GM19324 (cell line): ENCODE measurements at regions not wholly inside any gene's neighbourhood (a gene's known extent, or its start where the extent isn't known, plus 50 kb on each side); places are given as distances from the start of the nearest gene placed in this dataset.
"Not testable (repeated sequence)": the region's sequence is repeated elsewhere in the genome, so short reads cannot be mapped to it uniquely, and the experiment has no call there.

Experiments
- ATAC-seq: cut with Tn5 transposase; IDR thresholded peaks from one replicate; pipeline ENCODE4 v1.9.1; 2021; ENCODE audit warnings: mild to moderate bottlenecking, moderate library complexity; ENCODE audit not compliant: unreplicated experiment, low FRiP score

DNA sequence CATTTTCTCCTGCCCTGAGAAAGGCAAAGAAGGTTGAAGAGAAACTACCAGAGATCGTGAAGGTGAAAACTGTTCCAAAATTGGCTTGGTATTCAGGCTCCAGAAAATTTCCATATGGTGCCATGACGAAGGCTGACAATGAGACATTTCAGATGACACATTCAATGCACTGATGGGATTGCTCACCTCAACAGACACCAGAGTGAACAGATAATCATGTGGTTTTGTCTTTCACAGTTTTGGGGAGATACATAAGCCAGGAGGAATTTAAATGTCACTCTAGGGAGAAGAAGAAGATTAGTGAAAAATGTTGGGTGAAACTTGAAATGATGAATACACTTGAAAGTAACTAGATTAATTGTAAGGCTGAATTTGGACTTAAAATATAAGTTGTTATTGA is 339.7 kb upstream of the EPHA3 start:
- ATAC-seq: no peak

DNA sequence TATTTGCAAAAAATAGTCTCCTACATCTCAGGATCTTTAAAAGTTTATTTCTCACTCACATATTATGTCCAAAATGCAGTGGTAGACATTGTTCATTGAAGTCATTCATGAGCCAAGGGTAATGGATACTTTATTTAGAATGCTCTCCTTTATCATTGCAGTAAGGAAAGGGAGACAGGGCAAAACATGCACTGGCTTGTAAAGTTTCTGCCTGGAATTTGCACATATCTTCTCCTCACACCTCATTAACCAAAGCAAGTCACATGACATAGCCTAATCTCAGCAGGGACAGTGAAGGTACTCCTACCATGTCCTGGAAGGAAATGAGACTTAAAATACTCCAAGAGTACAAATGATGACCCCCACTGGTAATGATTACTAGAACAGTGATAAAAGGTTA is 333.7 kb upstream of the EPHA3 start:
- no peak for ATAC-seq

GRCh38 chr3:88775026-88775690 is 332.3 kb upstream of the EPHA3 start:
- no peak for ATAC-seq

DNA sequence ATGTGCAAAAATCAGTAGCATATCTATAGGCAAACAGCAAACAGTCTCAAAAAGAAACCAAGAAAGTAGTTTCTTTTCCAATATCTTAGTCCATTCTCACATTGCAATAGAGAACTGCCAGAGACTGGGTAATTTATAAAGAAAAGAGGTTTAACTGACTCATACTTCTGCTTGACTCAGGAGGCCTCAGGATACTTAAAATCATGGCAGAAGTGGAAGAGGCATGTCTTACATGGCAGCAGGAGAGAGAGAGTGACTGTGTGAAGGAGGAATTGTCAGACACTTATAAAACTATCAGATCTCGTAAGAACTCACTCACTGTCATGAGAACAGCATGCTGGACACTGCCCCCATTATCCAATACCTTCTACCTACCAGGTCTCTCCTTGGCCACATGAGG is 327.9 kb upstream of the EPHA3 start:
- no peak for ATAC-seq

DNA sequence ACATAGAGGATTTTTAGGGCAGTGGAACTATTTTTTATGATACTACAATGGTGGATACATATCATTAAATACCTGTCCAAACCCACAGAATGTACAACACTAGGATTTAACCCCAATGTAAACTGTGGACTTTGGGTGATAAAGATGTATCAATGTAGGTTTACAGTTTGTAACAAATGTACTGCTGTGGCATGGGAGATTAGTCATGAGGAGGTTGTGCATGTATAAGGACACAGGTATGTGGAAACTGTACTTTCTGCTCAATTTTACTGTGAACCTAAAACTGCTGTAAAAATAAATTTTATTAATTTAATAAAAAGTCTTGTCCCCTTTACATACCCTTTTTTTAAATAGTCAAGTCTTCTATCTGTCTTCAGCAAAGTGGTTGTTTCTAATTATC is 322.5 kb upstream of the EPHA3 start:
- no peak for ATAC-seq

- ATAC-seq: no peak
Measured at GRCh38 chr3:88785841-88786240, 321.6 kb upstream of the EPHA3 start.

DNA sequence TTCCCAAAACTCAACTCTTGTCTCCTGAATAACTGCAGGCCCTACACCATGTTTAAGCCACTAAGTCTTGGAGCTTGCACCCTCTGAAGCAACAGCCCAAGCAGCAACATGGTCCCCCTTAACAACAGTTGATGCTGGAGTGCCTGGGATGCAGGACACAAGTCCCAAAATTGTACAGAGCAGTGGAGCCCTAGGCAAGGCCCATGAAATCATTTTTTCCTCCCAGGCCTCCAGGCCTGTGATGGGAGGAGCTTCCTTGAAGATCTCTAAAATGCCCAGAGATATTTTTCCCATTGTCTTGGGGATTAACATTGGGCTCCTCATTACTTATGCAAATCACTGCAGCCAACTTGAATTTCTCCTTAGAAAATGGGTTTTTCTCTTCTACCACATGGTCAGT is 311.9 kb upstream of the EPHA3 start:
- no peak for ATAC-seq

DNA sequence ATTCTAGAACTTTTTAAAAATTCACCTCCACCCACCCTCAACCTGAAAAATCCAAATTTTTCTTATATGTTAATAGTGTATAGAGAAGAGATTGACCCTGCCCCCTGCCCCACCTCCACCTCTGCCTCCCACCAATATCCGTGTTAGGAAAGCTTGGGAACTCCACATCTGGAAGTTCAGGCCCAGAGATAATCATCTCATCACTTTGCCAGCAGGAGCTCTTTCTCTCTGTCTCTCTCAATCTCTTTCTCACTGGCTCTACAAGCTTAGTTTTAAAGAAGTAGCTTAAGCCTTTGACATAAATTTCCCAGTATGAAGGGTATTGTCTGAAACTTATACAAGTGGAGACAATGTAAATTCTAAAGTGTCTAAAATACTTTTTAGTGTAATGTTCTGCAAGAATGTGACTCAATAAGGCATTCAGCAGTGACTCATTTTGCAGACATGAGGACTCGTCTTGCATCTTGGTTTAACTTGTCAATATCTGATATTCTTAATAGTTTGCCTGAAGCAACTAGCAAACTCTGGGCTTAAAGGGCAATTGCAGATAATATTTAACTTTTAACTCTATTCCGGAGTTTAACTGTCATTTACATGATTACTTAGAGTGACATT is 299.8 kb upstream of the EPHA3 start:
- no peak for ATAC-seq

GRCh38 chr3:88809993-88810392 is 297.4 kb upstream of the EPHA3 start:
- no peak for ATAC-seq

GRCh38 chr3:88810455-88810854 is 297.0 kb upstream of the EPHA3 start:
- no peak for ATAC-seq

DNA sequence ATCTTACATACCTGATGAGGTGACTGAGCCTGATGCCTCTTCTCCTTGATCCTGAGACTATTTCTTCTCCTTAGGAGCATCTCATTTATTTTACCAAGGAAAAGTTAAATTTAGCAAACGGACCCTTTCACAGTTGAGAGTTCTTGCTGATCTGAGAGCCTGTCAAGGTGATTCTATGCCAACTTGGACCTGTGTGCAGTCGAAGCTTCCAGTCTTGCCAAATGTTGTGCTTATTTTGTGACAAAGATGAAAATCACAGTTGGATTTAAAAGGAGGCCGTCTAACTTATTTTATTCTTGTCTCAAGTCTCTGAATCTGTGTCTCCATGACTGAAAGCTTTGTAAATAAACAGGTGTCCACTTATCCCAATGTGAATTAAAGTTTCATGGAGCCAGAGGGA is 296.3 kb upstream of the EPHA3 start:
- no peak for ATAC-seq

GRCh38 chr3:88812576-88812975 is 294.8 kb upstream of the EPHA3 start:
- no peak for ATAC-seq

GRCh38 chr3:88816445-88816844 is 291.0 kb upstream of the EPHA3 start:
- no peak for ATAC-seq

GRCh38 chr3:88824666-88825564 is 282.5 kb upstream of the EPHA3 start:
- ATAC-seq: no peak

- ATAC-seq: no peak
Measured at GRCh38 chr3:88828466-88828865, 279.0 kb upstream of the EPHA3 start.

DNA sequence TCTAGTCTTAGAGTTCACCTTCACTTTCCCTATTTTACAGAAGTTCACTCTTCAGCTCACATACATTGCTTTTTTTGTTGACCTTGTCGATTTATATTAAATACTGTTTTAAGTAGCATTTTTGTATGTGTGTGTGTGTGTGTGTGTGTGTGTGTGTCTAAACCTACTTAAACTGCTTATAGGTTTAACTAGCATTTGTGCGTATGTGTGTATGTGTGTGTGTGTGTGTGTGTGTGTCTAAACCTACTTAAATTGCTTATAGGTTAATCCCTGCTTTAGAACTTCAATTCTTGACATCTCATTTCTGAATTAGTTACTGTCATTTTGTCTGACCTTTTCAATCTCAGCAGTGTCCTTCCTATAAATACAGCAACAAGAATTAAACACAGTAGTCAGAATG is 254.8 kb upstream of the EPHA3 start:
- ATAC-seq: no peak

DNA sequence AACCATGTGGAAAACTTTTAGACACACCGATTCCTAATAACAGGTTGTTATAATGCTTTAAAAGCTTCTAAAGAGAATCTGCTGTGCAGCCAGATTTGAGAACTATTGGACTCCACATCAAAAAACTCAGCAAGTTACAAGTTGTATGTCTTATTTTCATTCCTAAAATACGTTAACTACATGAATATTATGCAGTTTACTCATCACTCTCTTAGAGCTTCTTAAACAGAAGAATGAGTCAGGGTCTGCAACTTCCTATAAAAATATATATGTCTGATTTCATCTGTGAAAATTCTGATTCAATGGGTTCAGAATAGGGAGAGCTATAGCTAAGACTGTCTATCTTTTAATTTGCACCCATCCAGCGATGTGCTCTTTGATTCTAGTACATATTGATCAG is 244.2 kb upstream of the EPHA3 start:
- ATAC-seq: no peak

- ATAC-seq: no peak
Measured at GRCh38 chr3:88876724-88877123, 230.7 kb upstream of the EPHA3 start.

DNA sequence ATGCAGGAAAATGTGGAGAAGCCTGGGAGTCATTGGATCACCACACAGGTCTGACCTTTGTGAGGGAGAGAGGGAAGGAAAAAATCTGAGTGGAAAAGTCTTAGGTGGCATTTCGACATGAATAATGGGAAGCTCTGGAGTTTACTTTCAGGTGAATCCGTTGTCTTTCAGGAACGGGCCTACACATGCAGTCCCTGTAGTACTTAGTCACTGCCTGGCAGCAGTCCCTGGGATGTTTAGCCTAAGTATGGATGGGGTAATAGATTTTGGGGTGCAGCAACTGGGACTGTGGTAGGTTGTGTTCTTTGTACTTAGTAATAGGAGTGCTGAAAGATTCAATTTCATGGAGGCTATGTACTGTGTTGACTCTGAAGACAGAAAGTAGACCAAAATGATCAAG is 227.5 kb upstream of the EPHA3 start:
- no peak for ATAC-seq

DNA sequence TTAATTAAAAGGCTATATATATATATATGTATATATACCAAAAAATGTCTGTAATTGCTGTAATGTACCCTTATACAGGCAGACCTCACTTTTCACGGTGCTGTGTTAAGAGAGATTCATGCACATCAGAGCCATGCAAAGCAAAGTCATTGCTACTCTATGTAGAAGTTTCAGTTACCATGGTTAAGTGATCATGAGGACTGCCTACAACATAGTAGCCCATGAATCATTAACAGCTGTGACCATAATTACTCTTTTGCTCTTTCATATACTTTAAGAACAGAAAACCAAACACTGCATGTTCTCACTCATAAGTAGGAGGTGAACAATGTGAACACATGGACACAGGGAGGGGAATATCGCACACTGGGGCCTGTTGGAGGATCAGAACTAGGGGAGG is 225.3 kb upstream of the EPHA3 start:
- ATAC-seq: peak; percentile 90

DNA sequence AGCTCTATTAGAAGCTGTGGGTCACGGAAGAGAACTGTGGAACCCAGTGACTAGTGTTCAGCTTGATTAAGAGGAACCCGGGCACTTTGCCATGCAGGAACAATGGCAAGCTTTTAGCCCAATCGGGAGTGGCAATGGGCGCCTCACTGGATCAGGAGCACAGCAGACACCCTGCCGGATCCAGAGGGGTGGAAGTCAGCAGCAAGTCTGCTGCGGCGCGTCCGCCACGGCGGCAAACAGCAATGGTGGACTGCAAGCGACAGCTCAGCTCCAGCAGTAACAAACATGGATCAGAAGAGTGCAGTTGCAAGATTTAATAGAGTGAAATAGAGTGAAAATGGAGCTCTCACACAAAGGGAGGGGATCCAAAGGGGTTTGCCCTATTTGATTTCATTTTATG is 220.8 kb upstream of the EPHA3 start:
- not testable (repeated sequence) for ATAC-seq

GRCh38 chr3:88896026-88896425 is 211.4 kb upstream of the EPHA3 start:
- ATAC-seq: no peak
